ENCODE measurements at regions not wholly inside any gene's neighbourhood (a gene's known extent, or its start where the extent isn't known, plus 50 kb on each side); places are given as distances from the start of the nearest gene placed in this dataset.

GRCh38 chrX:138769918-138770317 lies 58.4 kb upstream of the FGF13 start:
- TF ChIP-seq CTCF (IDR thresholded peaks at IDR 0.05; ENCODE audit: low read depth, low read length, missing input control) (no peak), EGR1 (IDR thresholded peaks at IDR 0.05; ENCODE audit: low read depth in 2 of 2) (no peak), GABPA (IDR thresholded peaks at IDR 0.05 in 1 of 2, conservative IDR thresholded peaks at IDR 0.05 in 1 of 2) (no peak), YY1 (IDR thresholded peaks at IDR 0.05) (no peak), JUND (IDR thresholded peaks at IDR 0.05) (no peak), REST (IDR thresholded peaks at IDR 0.05) (no peak), SP1 (IDR thresholded peaks at IDR 0.05) (no peak), RAD21 (IDR thresholded peaks at IDR 0.05) (no peak)
